ENCODE measurements at regions not wholly inside any gene's neighbourhood (a gene's known extent, or its start where the extent isn't known, plus 50 kb on each side); places are given as distances from the start of the nearest gene placed in this dataset.
A peak's percentile ranks its signal among the peaks of the same experiment; 100 is the strongest.

DNA sequence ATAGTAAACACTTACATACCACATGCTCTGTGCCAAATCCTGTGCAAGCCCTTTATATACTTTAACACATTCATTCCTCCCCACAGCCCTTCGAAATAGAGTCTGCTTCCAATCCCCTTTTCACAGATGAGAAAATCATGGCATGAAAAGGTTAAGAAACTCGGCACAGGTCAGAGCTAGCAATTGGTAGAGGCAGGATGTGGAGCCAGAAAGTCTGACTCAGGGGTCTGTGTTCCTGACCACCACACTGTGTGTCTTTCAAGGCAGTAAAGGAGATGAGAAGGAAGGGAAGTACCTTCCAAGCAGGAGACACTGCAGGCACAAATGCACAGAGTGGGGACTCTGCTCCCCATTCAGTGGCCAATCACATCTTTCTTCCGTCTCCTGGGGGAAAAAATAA is 61.1 kb downstream of the SCN11A start:
- Histone ChIP-seq H3K4me1 (ENCODE audit: insufficient read depth, poor library complexity, severe bottlenecking) (peaks cover 11% of the 10 kb centered on the region), H3K27ac (ENCODE audit: poor library complexity, severe bottlenecking) (no peak overlapping the region), H3K9me3 (ENCODE audit: severe bottlenecking) (no peaks in the 10 kb centered on the region), H3K4me3 (ENCODE audit: severe bottlenecking) (no peak overlapping the region), H3K36me3 (ENCODE audit: low read depth) (no peaks in the 10 kb centered on the region), H3K27me3 (ENCODE audit: insufficient read depth, poor library complexity, severe bottlenecking) (no peaks in the 10 kb centered on the region)
- TF ChIP-seq, protein P1, sequence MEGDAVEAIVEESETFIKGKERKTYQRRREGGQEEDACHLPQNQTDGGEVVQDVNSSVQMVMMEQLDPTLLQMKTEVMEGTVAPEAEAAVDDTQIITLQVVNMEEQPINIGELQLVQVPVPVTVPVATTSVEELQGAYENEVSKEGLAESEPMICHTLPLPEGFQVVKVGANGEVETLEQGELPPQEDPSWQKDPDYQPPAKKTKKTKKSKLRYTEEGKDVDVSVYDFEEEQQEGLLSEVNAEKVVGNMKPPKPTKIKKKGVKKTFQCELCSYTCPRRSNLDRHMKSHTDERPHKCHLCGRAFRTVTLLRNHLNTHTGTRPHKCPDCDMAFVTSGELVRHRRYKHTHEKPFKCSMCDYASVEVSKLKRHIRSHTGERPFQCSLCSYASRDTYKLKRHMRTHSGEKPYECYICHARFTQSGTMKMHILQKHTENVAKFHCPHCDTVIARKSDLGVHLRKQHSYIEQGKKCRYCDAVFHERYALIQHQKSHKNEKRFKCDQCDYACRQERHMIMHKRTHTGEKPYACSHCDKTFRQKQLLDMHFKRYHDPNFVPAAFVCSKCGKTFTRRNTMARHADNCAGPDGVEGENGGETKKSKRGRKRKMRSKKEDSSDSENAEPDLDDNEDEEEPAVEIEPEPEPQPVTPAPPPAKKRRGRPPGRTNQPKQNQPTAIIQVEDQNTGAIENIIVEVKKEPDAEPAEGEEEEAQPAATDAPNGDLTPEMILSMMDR (IDR thresholded peaks at IDR 0.05; ENCODE audit: poor library complexity, severe bottlenecking) = no peak
- ATAC-seq (ENCODE audit: low read depth) (no peak), DNase-seq (ENCODE audit: low spot score) (no peak)

DNA sequence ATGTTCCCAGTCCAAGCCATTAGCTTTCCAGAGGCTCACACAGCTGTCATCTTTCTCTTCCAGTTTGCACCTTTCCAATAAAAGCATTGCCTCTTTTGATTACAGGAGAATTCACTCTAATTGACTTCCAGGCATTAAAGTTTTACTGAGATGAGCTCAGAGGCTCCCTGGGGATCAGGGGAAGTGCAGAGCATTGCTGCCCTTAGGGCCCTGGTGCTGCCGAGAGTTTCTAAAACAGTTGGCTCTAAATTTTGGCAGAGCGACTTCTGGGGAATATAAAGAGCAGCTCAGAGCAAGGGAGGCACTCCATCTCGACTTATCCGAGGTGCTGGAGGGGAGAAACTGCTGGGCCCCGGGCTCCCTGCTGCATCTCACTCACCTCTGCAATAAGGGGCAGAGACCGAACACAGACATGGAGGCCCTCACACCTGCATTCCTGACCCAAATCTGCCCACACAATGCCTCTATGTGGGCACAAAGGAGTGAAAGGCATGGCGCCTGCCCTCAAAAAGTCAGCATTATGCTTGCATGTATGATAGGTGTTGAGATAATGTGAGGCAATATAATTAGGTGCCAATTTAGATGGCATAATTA is 61.7 kb downstream of the SCN11A start:
- Histone ChIP-seq H3K4me1 (ENCODE audit: insufficient read depth, poor library complexity, severe bottlenecking) (peaks cover 14% of the 10 kb centered on the region), H3K9me3 (ENCODE audit: severe bottlenecking) (no peaks in the 10 kb centered on the region)
- TF ChIP-seq, protein P1 (IDR thresholded peaks at IDR 0.05; ENCODE audit: poor library complexity, severe bottlenecking) = no peak

GRCh38 chr3:38988955-38989354 is 62.8 kb downstream of the SCN11A start:
- ATAC-seq (ENCODE audit: low read depth) (no peak), DNase-seq (ENCODE audit: low spot score) (no peak)
- Histone ChIP-seq H3K27ac (ENCODE audit: poor library complexity, severe bottlenecking) (no peak overlapping the region), H3K27me3 (ENCODE audit: insufficient read depth, poor library complexity, severe bottlenecking) (no peaks in the 10 kb centered on the region), H3K4me1 (ENCODE audit: insufficient read depth, poor library complexity, severe bottlenecking) (peaks cover 14% of the 10 kb centered on the region), H3K36me3 (ENCODE audit: low read depth) (no peaks in the 10 kb centered on the region), H3K4me3 (ENCODE audit: severe bottlenecking) (no peak overlapping the region), H3K9me3 (ENCODE audit: severe bottlenecking) (no peaks in the 10 kb centered on the region)
- TF ChIP-seq, protein P1 (IDR thresholded peaks at IDR 0.05; ENCODE audit: poor library complexity, severe bottlenecking) = no peak

More for the DNA sequence above, 61.7 kb downstream of the SCN11A start:
- no peaks in the 10 kb centered on the region for H3K36me3 ChIP-seq (ENCODE audit: low read depth)
- no peaks in the 10 kb centered on the region for H3K27me3 ChIP-seq (ENCODE audit: insufficient read depth, poor library complexity, severe bottlenecking)
- no peak overlapping the region for H3K4me3 ChIP-seq (ENCODE audit: severe bottlenecking)
- no peak overlapping the region for H3K27ac ChIP-seq (ENCODE audit: poor library complexity, severe bottlenecking)
- ATAC-seq (ENCODE audit: low read depth) (no peak), DNase-seq (ENCODE audit: low spot score) (no peak)

DNA sequence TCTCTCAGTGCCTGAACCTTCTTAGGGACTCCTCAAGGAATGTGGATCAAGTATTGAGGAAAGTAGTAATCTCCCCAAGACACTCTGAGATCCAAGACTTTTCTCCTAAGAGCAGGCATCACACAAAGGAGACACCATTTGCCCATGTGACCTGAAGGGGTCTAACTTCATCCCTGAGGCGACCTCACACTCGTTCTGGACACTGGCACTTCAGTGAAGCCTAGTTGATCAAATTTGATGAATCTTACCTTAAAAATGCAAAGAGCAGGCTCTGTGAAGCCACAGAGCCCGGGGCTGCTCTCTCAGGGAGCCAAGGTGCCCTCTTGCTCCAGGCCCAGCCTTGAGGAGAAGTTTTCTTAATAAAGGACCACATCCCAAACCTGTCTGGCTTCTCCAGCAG is 64.3 kb downstream of the SCN11A start:
- TF ChIP-seq, protein P1 (IDR thresholded peaks at IDR 0.05; ENCODE audit: poor library complexity, severe bottlenecking) = no peak

GRCh38 chr3:38986901-38987300 is 64.8 kb downstream of the SCN11A start:
- ATAC-seq (ENCODE audit: low read depth) (peak; percentile 48; the same call in 2 of the 3 replicates), DNase-seq (ENCODE audit: low spot score) (no peak)
- H3K9me3 ChIP-seq (ENCODE audit: severe bottlenecking) = no peaks in the 10 kb centered on the region
- H3K27ac ChIP-seq (ENCODE audit: poor library complexity, severe bottlenecking) = no peak overlapping the region
- TF ChIP-seq, protein P1 (IDR thresholded peaks at IDR 0.05; ENCODE audit: poor library complexity, severe bottlenecking) = no peak
- no peaks in the 10 kb centered on the region for H3K36me3 ChIP-seq (ENCODE audit: low read depth)
- H3K4me3 ChIP-seq (ENCODE audit: severe bottlenecking) = no peak overlapping the region
- H3K4me1 ChIP-seq (ENCODE audit: insufficient read depth, poor library complexity, severe bottlenecking) = peaks cover 4% of the 10 kb centered on the region
- no peaks in the 10 kb centered on the region for H3K27me3 ChIP-seq (ENCODE audit: insufficient read depth, poor library complexity, severe bottlenecking)

More for the DNA sequence above, 64.3 kb downstream of the SCN11A start:
- DNase-seq (ENCODE audit: low spot score) (no peak), ATAC-seq (ENCODE audit: low read depth) (no peak)
- Histone ChIP-seq H3K36me3 (ENCODE audit: low read depth) (no peaks in the 10 kb centered on the region), H3K27me3 (ENCODE audit: insufficient read depth, poor library complexity, severe bottlenecking) (no peaks in the 10 kb centered on the region), H3K4me1 (ENCODE audit: insufficient read depth, poor library complexity, severe bottlenecking) (peaks cover 9% of the 10 kb centered on the region), H3K27ac (ENCODE audit: poor library complexity, severe bottlenecking) (no peak overlapping the region), H3K9me3 (ENCODE audit: severe bottlenecking) (no peaks in the 10 kb centered on the region), H3K4me3 (ENCODE audit: severe bottlenecking) (no peak overlapping the region)

All from RWPE2 (cell line).